ENCODE measurements at regions not wholly inside any gene's neighbourhood (a gene's known extent, or its start where the extent isn't known, plus 50 kb on each side); places are given as distances from the start of the nearest gene placed in this dataset.

GRCh38 chr6:4613795-4614194, 162.4 kb upstream of the CDYL start:
- TF ChIP-seq POLR2AphosphoS5 (IDR thresholded peaks at IDR 0.05; ENCODE audit: low read depth, low read length) (no peak), SIN3A (IDR thresholded peaks at IDR 0.05; ENCODE audit: borderline replicate concordance, insufficient read depth, low read length) (no peak), TAF1 (IDR thresholded peaks at IDR 0.05; ENCODE audit: borderline replicate concordance, insufficient read depth, low read length) (no peak), FOXP2 (optimal IDR thresholded peaks at IDR 0.05; ENCODE audit: borderline replicate concordance, extremely low read depth, extremely low read length, insufficient read depth) (no peak)

GRCh38 chr6:4613381-4613780, 162.8 kb upstream of the CDYL start:
- TF ChIP-seq POLR2AphosphoS5 (IDR thresholded peaks at IDR 0.05; ENCODE audit: low read depth, low read length) (no peak), SIN3A (IDR thresholded peaks at IDR 0.05; ENCODE audit: borderline replicate concordance, insufficient read depth, low read length) (no peak), TAF1 (IDR thresholded peaks at IDR 0.05; ENCODE audit: borderline replicate concordance, insufficient read depth, low read length) (no peak), FOXP2 (optimal IDR thresholded peaks at IDR 0.05; ENCODE audit: borderline replicate concordance, extremely low read depth, extremely low read length, insufficient read depth) (no peak), REST (IDR thresholded peaks at IDR 0.05; ENCODE audit: insufficient read depth in 1 of 2, low read depth in 2 of 2, low read length in 2 of 2) (no peak)

- TF ChIP-seq POLR2AphosphoS5 (IDR thresholded peaks at IDR 0.05; ENCODE audit: low read depth, low read length) (no peak), SIN3A (IDR thresholded peaks at IDR 0.05; ENCODE audit: borderline replicate concordance, insufficient read depth, low read length) (no peak), FOXP2 (optimal IDR thresholded peaks at IDR 0.05; ENCODE audit: borderline replicate concordance, extremely low read depth, extremely low read length, insufficient read depth) (no peak), REST (IDR thresholded peaks at IDR 0.05; ENCODE audit: insufficient read depth in 1 of 2, low read depth in 2 of 2, low read length in 2 of 2) (no peak), TAF1 (IDR thresholded peaks at IDR 0.05; ENCODE audit: borderline replicate concordance, insufficient read depth, low read length) (no peak)
Measured at GRCh38 chr6:4612636-4613171, 163.5 kb upstream of the CDYL start.

GRCh38 chr6:4611429-4612129, 164.6 kb upstream of the CDYL start:
- TF ChIP-seq FOXP2 (optimal IDR thresholded peaks at IDR 0.05; ENCODE audit: borderline replicate concordance, extremely low read depth, extremely low read length, insufficient read depth): peak; percentile 43
- no peak for TF ChIP-seq TAF1 (IDR thresholded peaks at IDR 0.05; ENCODE audit: borderline replicate concordance, insufficient read depth, low read length)
- TF ChIP-seq POLR2AphosphoS5 (IDR thresholded peaks at IDR 0.05; ENCODE audit: low read depth, low read length): no peak
- no peak for TF ChIP-seq SIN3A (IDR thresholded peaks at IDR 0.05; ENCODE audit: borderline replicate concordance, insufficient read depth, low read length)
- TF ChIP-seq REST (IDR thresholded peaks at IDR 0.05; ENCODE audit: insufficient read depth in 1 of 2, low read depth in 2 of 2, low read length in 2 of 2): no peak

- no peak for TF ChIP-seq POLR2AphosphoS5 (IDR thresholded peaks at IDR 0.05; ENCODE audit: low read depth, low read length)
- TF ChIP-seq REST (IDR thresholded peaks at IDR 0.05; ENCODE audit: insufficient read depth in 1 of 2, low read depth in 2 of 2, low read length in 2 of 2): no peak
- TF ChIP-seq SIN3A (IDR thresholded peaks at IDR 0.05; ENCODE audit: borderline replicate concordance, insufficient read depth, low read length): no peak
- no peak for TF ChIP-seq FOXP2 (optimal IDR thresholded peaks at IDR 0.05; ENCODE audit: borderline replicate concordance, extremely low read depth, extremely low read length, insufficient read depth)
- no peak for TF ChIP-seq TAF1 (IDR thresholded peaks at IDR 0.05; ENCODE audit: borderline replicate concordance, insufficient read depth, low read length)
Measured at GRCh38 chr6:4610256-4610655, 165.9 kb upstream of the CDYL start.

All from PFSK-1 (cell line).